A549 (cell line): ENCODE measurements at regions not wholly inside any gene's neighbourhood (a gene's known extent, or its start where the extent isn't known, plus 50 kb on each side); places are given as distances from the start of the nearest gene placed in this dataset.

Experiments used
- ATAC-seq, 2 experiments: fragments of 200-7000 bp in 1 of 2; fragments of >200 bp in 1 of 2; cut with Nextera tagmentation in 1 of 2; cut with Tn5 transposase in 1 of 2; 3 replicates each; pipeline versions ENCODE4 v1.8.0 to v1.9.1; 2018 to 2020; ENCODE audit warnings: mild to moderate bottlenecking in 1 of 2, moderate library complexity in 1 of 2
- CTCF ChIA-PET: fragments of 300-600 bp; sonication (Branson Sonifier 250); formaldehyde crosslinking; extraction: SDS; loops from one replicate; lab custom pipeline; 2021; ENCODE audit warnings: antibody characterized with exemption, inconsistent platforms; lab: Yijun Ruan, JAX
- POLR2A ChIA-PET: fragments of 350-600 bp; formaldehyde crosslinking; extraction: SDS; loops from one replicate; lab custom pipeline; 2021; ENCODE audit warnings: antibody characterized with exemption, inconsistent platforms; lab: Yijun Ruan, JAX
- DNase-seq, 2 experiments: peaks; one replicate each; pipeline versions ENCODE4 v3.0.0 to v3.0.0-alpha.2; 2011 to 2016; ENCODE audit warnings: low read depth in 1 of 2, low spot score in 1 of 2
- FAIRE-seq: peaks from 2 replicates; lab custom pipeline; 2011; peaks lifted over from hg19 to GRCh38; lab: Jason Lieb, UNC
- H3K27ac ChIP-seq, 2 experiments: fragments of >200 bp; sonication (Bioruptor Twin); formaldehyde crosslinking; 3 replicates each; pipeline ENCODE4 v1.5.1; 2016 to 2017
- H3K4me1 ChIP-seq: fragments of >200 bp; sonication (Bioruptor Twin); formaldehyde crosslinking; 3 replicates; pipeline ENCODE4 v1.6.1; 2016
- H3K4me2 ChIP-seq: fragments of >200 bp; sonication (Bioruptor Twin); formaldehyde crosslinking; 3 replicates; pipeline ENCODE4 v1.6.1; 2016
- H3K4me3 ChIP-seq: fragments of >200 bp; sonication (Bioruptor Twin); formaldehyde crosslinking; 3 replicates; pipeline ENCODE4 v1.5.1; 2016
- H3K9me3 ChIP-seq: fragments of >200 bp; sonication (Bioruptor Twin); formaldehyde crosslinking; 3 replicates; pipeline ENCODE4 v1.6.1; 2016
- ATOH8 ChIP-seq: fragments of 250-450 bp; sonication (Bioruptor Pico); IDR thresholded peaks from 2 replicates; pipeline ENCODE4 v1.5.0; 2020; ENCODE audit warnings: low read depth, mild to moderate bottlenecking, moderate library complexity
- BCL3 ChIP-seq: fragments of >200 bp; sonication (Bioruptor Twin); formaldehyde crosslinking; IDR thresholded peaks from 3 replicates; pipeline ENCODE4 v1.6.1; 2016
- BHLHE40 ChIP-seq: IDR thresholded peaks from 2 replicates; pipeline ENCODE4 v1.6.1; 2012; ENCODE audit warnings: low read depth, low read length, inconsistent platforms
- CEBPB ChIP-seq, 2 experiments: fragments of >200 bp in 1 of 2; sonication (Bioruptor Twin) in 1 of 2; formaldehyde crosslinking in 1 of 2; IDR thresholded peaks; 2 replicates each; pipeline ENCODE4 v1.6.1; 2012 to 2016
- EHF ChIP-seq: fragments of 250-450 bp; sonication (Bioruptor Pico); IDR thresholded peaks from 2 replicates; pipeline ENCODE4 v1.5.0; 2020; ENCODE audit warnings: mild to moderate bottlenecking
- EHMT2 ChIP-seq: fragments of 200-600 bp; sonication (generic); IDR thresholded peaks from 2 replicates; pipeline ENCODE4 v1.6.1; 2016; ENCODE audit warnings: antibody characterized with exemption, low read depth, mild to moderate bottlenecking, moderate library complexity
- ELK1 ChIP-seq: fragments of 150-350 bp; IDR thresholded peaks from 2 replicates; pipeline ENCODE4 v1.6.1; 2014; ENCODE audit warnings: low read depth, mild to moderate bottlenecking, low read length
- EP300 ChIP-seq, 2 experiments: fragments of >200 bp; sonication (Bioruptor Twin); formaldehyde crosslinking; IDR thresholded peaks; 2 replicates in 1 of 2; 3 replicates in 1 of 2; pipeline ENCODE4 v1.6.1; 2016 to 2017
- ESRRA ChIP-seq: fragments of 150-350 bp; IDR thresholded peaks from 2 replicates; pipeline ENCODE4 v1.6.1; 2014; ENCODE audit warnings: mild to moderate bottlenecking, low read length, borderline replicate concordance
- FOSB ChIP-seq: fragments of 250-450 bp; sonication (Bioruptor Pico); IDR thresholded peaks from 2 replicates; pipeline ENCODE4 v1.5.0; 2020; ENCODE audit warnings: mild to moderate bottlenecking, moderate library complexity
- HDAC2 ChIP-seq: fragments of 200-600 bp; sonication (generic); IDR thresholded peaks from 2 replicates; pipeline ENCODE4 v1.6.1; 2016
- HES2 ChIP-seq: fragments of >200 bp; sonication (Bioruptor Twin); formaldehyde crosslinking; IDR thresholded peaks from 2 replicates; pipeline ENCODE4 v1.6.1; 2016
- HEYL ChIP-seq: fragments of 250-450 bp; sonication (Bioruptor Pico); IDR thresholded peaks from 2 replicates; pipeline ENCODE4 v1.8.0; 2021; ENCODE audit warnings: mild to moderate bottlenecking, moderate library complexity
- HOXA7 ChIP-seq: fragments of 250-450 bp; sonication (Bioruptor Pico); IDR thresholded peaks from 2 replicates; pipeline ENCODE4 v1.5.0; 2020; ENCODE audit warnings: mild to moderate bottlenecking, moderate library complexity
- HOXB13 ChIP-seq: fragments of 250-450 bp; sonication (Bioruptor Pico); IDR thresholded peaks from 2 replicates; pipeline ENCODE4 v1.5.0; 2020; ENCODE audit warnings: low read depth, mild to moderate bottlenecking, moderate library complexity
- HOXB5 ChIP-seq: fragments of 250-450 bp; sonication (Bioruptor Pico); IDR thresholded peaks from 2 replicates; pipeline ENCODE4 v1.5.0; 2020; ENCODE audit warnings: mild to moderate bottlenecking, moderate library complexity
- JUN ChIP-seq, 2 experiments: fragments of >200 bp; sonication (Bioruptor Twin); formaldehyde crosslinking; IDR thresholded peaks; 2 replicates in 1 of 2; 3 replicates in 1 of 2; pipeline ENCODE4 v1.6.1; 2016 to 2017
- JUNB ChIP-seq: fragments of >200 bp; sonication (Bioruptor Twin); formaldehyde crosslinking; IDR thresholded peaks from 2 replicates; pipeline ENCODE4 v1.6.1; 2016
- KDM5A ChIP-seq: fragments of 200-600 bp; sonication (generic); IDR thresholded peaks from 2 replicates; pipeline ENCODE4 v1.6.1; 2016; ENCODE audit warnings: antibody characterized with exemption, mild to moderate bottlenecking
- MAFK ChIP-seq: fragments of 450-650 bp; IDR thresholded peaks from 2 replicates; pipeline ENCODE4 v1.6.1; 2014; ENCODE audit not compliant: partially characterized antibody
- MAX ChIP-seq: IDR thresholded peaks from 2 replicates; pipeline ENCODE4 v1.6.1; 2012
- MAZ ChIP-seq: fragments of 150-350 bp; IDR thresholded peaks from 2 replicates; pipeline ENCODE4 v1.6.1; 2014; ENCODE audit warnings: antibody characterized with exemption, low read depth, low read length, borderline replicate concordance
- NR3C1 ChIP-seq: fragments of >200 bp; sonication (Bioruptor Twin); formaldehyde crosslinking; IDR thresholded peaks from 3 replicates; pipeline ENCODE4 v1.6.1; 2017
- POLR2A ChIP-seq: IDR thresholded peaks from 2 replicates; pipeline ENCODE4 v1.6.1; 2012; ENCODE audit warnings: mild to moderate bottlenecking, low read length
- RAD21 ChIP-seq, 2 experiments: fragments of >200 bp in 1 of 2; sonication (Bioruptor Twin) in 1 of 2; formaldehyde crosslinking in 1 of 2; IDR thresholded peaks in 1 of 2; conservative IDR thresholded peaks in 1 of 2; 2 replicates in 1 of 2; 3 replicates in 1 of 2; pipeline ENCODE4 v1.6.1; 2012 to 2018; ENCODE audit warnings: inconsistent platforms in 1 of 2
- RARB ChIP-seq: fragments of 250-450 bp; sonication (Bioruptor Pico); IDR thresholded peaks from 2 replicates; pipeline ENCODE4 v1.8.0; 2021; ENCODE audit warnings: mild to moderate bottlenecking, moderate library complexity
- RCOR1 ChIP-seq: fragments of 150-350 bp; IDR thresholded peaks from 2 replicates; pipeline ENCODE4 v1.6.1; 2014; ENCODE audit warnings: antibody characterized with exemption, low read length, low read depth
- RFX5 ChIP-seq: fragments of 450-650 bp; IDR thresholded peaks from 2 replicates; pipeline ENCODE4 v1.7.1; 2014; ENCODE audit warnings: antibody characterized with exemption, mild to moderate bottlenecking, moderate library complexity
- SREBF2 ChIP-seq: fragments of 450-650 bp; IDR thresholded peaks from 2 replicates; pipeline ENCODE4 v1.6.1; 2014; ENCODE audit warnings: mild to moderate bottlenecking, moderate library complexity
- TFCP2L1 ChIP-seq: fragments of 250-450 bp; sonication (Bioruptor Pico); IDR thresholded peaks from 2 replicates; pipeline ENCODE4 v1.5.0; 2021; ENCODE audit warnings: mild to moderate bottlenecking
- ZNF302 ChIP-seq: fragments of 250-450 bp; sonication (Bioruptor Pico); IDR thresholded peaks from 2 replicates; pipeline ENCODE4 v1.9.0; 2021; ENCODE audit warnings: inconsistent platforms, mild to moderate bottlenecking, moderate library complexity
- whole genome bisulfite sequencing: methylation state at CpG from one replicate; pipeline ENCODE4 v1.1.6; 2017; ENCODE audit errors: missing lambda C conversion rate; 5-methylcytosine and 5-hydroxymethylcytosine counted together

GRCh38 chr11:112812729-112813128 is 148.5 kb upstream of the NCAM1 start (continued):
- TF ChIP-seq EHF (CRISPR knock-in tag), result no peak
- TF ChIP-seq, all 56 proteins: peak for 0

GRCh38 chr11:112814168-112814567 is 147.1 kb upstream of the NCAM1 start:
- CTCF ChIA-PET, result no interaction called here
- no peaks in the 10 kb centered on the region for H3K9me3 ChIP-seq
- WGBS, result 0% methylated on average over 4 of the region's 4 CpGs
- H3K4me3 ChIP-seq, result no peak overlapping the region
- no peaks in the 10 kb centered on the region for H3K4me1 ChIP-seq
- no peak overlapping the region for H3K4me2 ChIP-seq
- ATAC-seq, result no peak
- no peak for FAIRE-seq
- POLR2A ChIA-PET, result no interaction called here
- no peak overlapping the region for H3K27ac ChIP-seq
- DNase-seq, result no peak
- TF ChIP-seq POLR2A (no peak), HOXB5 (no peak), ESRRA (no peak), FOSB (no peak), JUNB (no peak), EHF (CRISPR knock-in tag) (no peak), HDAC2 (no peak), ZNF302 (CRISPR knock-in tag) (no peak), NR3C1 (no peak), RAD21 (conservative IDR thresholded peaks at IDR 0.05 in 1 of 2, IDR thresholded peaks at IDR 0.05 in 1 of 2) (no peak), MAFK (no peak), RARB (CRISPR knock-in tag) (no peak), KDM5A (no peak), TFCP2L1 (CRISPR knock-in tag) (no peak)
- TF ChIP-seq, all 56 proteins: peak for 0

- Histone ChIP-seq H3K4me1 (no peaks in the 10 kb centered on the region), H3K9me3 (no peaks in the 10 kb centered on the region), H3K4me3 (no peak overlapping the region), H3K27ac (no peak overlapping the region), H3K4me2 (no peak overlapping the region)
- POLR2A ChIA-PET, result no interaction called here
- FAIRE-seq (no peak), ATAC-seq (no peak), DNase-seq (no peak)
- TF ChIP-seq FOSB (no peak), JUNB (no peak), ELK1 (no peak), HOXA7 (CRISPR knock-in tag) (no peak), CEBPB (IDR thresholded peaks at IDR 0.05) (no peak), JUN (IDR thresholded peaks at IDR 0.05) (no peak), MAX (no peak), HDAC2 (no peak)
- CTCF ChIA-PET, result interaction anchor here (0.5 to 2.4 kb wide), 3 partner anchors 22 to 408 kb away, joined by 3 to 6 read pairs (median 3); no protein-coding TSS in a partner anchor
- 0% methylated on average over 2 of the region's 3 CpGs for WGBS
Measured at GRCh38 chr11:112817376-112817775, 143.8 kb upstream of the NCAM1 start.

GRCh38 chr11:112822478-112823274 is 138.5 kb upstream of the NCAM1 start:
- H3K4me3 ChIP-seq, result no peak overlapping the region
- CTCF ChIA-PET, result interaction anchor here (1.7 kb wide), 1 partner anchor 27 kb away, joined by 6 read pairs; no protein-coding TSS in a partner anchor
- WGBS, result 0% methylated on average over 3 of the region's 3 CpGs
- H3K27ac ChIP-seq, result no peak overlapping the region
- POLR2A ChIA-PET, result no interaction called here
- ATAC-seq, result no peak
- H3K9me3 ChIP-seq, result no peaks in the 10 kb centered on the region
- FAIRE-seq, result no peak
- DNase-seq, result no peak
- no peaks in the 10 kb centered on the region for H3K4me1 ChIP-seq
- no peak overlapping the region for H3K4me2 ChIP-seq
- TF ChIP-seq RFX5 (no peak), EP300 (IDR thresholded peaks at IDR 0.05) (no peak), HOXB13 (CRISPR knock-in tag) (no peak), ATOH8 (no peak), KDM5A (no peak), BHLHE40 (no peak), JUN (IDR thresholded peaks at IDR 0.05) (no peak), HES2 (no peak), FOSB (no peak), TFCP2L1 (CRISPR knock-in tag) (no peak), MAZ (no peak), HEYL (no peak), SREBF2 (no peak), BCL3 (no peak), RCOR1 (no peak), EHMT2 (no peak)
